Loucy (cell line): ENCODE measurements at regions not wholly inside any gene's neighbourhood (a gene's known extent, or its start where the extent isn't known, plus 50 kb on each side); places are given as distances from the start of the nearest gene placed in this dataset.

Source experiments
- H2AFZ ChIP-seq: fragments of 200-600 bp; sonication (generic); 2 replicates; pipeline ENCODE4 v1.6.0; 2016; ENCODE audit warnings: antibody characterized with exemption, mild to moderate bottlenecking, low read length, moderate library complexity
- H3F3A ChIP-seq: fragments of 200-600 bp; 2 replicates; pipeline ENCODE4 v1.6.0; 2016; ENCODE audit warnings: antibody characterized with exemption, low read depth, mild to moderate bottlenecking
- H3K27me3 ChIP-seq: fragments of 200-600 bp; sonication (generic); 2 replicates; pipeline ENCODE4 v1.6.1; 2014; ENCODE audit warnings: low read length, mild to moderate bottlenecking; ENCODE audit not compliant: insufficient read depth, poor library complexity, severe bottlenecking
- H3K36me3 ChIP-seq: fragments of 200-600 bp; sonication (generic); 2 replicates; pipeline ENCODE4 v1.6.1; 2016; ENCODE audit warnings: low read length; ENCODE audit not compliant: insufficient read depth
- H3K4me1 ChIP-seq: fragments of 200-600 bp; sonication (generic); 2 replicates; pipeline ENCODE4 v1.5.1; 2014; ENCODE audit warnings: low read length, mild to moderate bottlenecking; ENCODE audit not compliant: insufficient read depth, poor library complexity, severe bottlenecking
- H3K4me2 ChIP-seq: fragments of 200-600 bp; sonication (generic); 2 replicates; pipeline ENCODE4 v1.6.0; 2014; ENCODE audit warnings: antibody characterized with exemption, low read length, low read depth, mild to moderate bottlenecking; ENCODE audit not compliant: poor library complexity, severe bottlenecking
- H3K4me3 ChIP-seq: fragments of 200-600 bp; sonication (generic); 2 replicates; pipeline ENCODE4 v1.5.1; 2014; ENCODE audit warnings: low read length, mild to moderate bottlenecking, mixed read lengths; ENCODE audit not compliant: poor library complexity, severe bottlenecking
- H3K79me2 ChIP-seq: fragments of 200-600 bp; sonication (generic); 2 replicates; pipeline ENCODE4 v1.6.1; 2014; ENCODE audit warnings: low read length; ENCODE audit not compliant: insufficient read depth
- H3K9ac ChIP-seq: fragments of 200-600 bp; sonication (generic); 2 replicates; pipeline ENCODE4 v1.6.0; 2014; ENCODE audit warnings: mild to moderate bottlenecking, low read depth, low read length, moderate library complexity; ENCODE audit not compliant: poor library complexity, severe bottlenecking
- H3K9me2 ChIP-seq: fragments of 200-600 bp; sonication (generic); replicated peaks from 2 replicates; pipeline ENCODE4 v1.6.1; 2016; ENCODE audit warnings: low read depth, low read length, mixed read lengths
- H3K9me3 ChIP-seq: fragments of 200-600 bp; sonication (generic); 2 replicates; pipeline ENCODE4 v1.6.1; 2014; ENCODE audit warnings: mild to moderate bottlenecking, antibody characterized with exemption, low read length, low read depth; ENCODE audit not compliant: insufficient read depth
- H4K20me1 ChIP-seq: fragments of 200-600 bp; sonication (generic); 2 replicates; pipeline ENCODE4 v1.6.0; 2014; ENCODE audit warnings: antibody characterized with exemption, low read length, mild to moderate bottlenecking; ENCODE audit not compliant: insufficient read depth, poor library complexity, severe bottlenecking
- CTCF ChIP-seq: fragments of 200-600 bp; sonication (generic); conservative IDR thresholded peaks from 2 replicates; pipeline ENCODE4 v1.5.1; 2014; ENCODE audit warnings: mild to moderate bottlenecking, antibody characterized with exemption, low read length
- EZH2phosphoT487 ChIP-seq: fragments of 200-600 bp; IDR thresholded peaks from 2 replicates; pipeline ENCODE4 v1.6.1; 2018; ENCODE audit warnings: antibody characterized with exemption, mild to moderate bottlenecking, moderate library complexity, borderline replicate concordance

GRCh38 chr12:34604227-34604626 lies 581.9 kb downstream of the ALG10 start:
- no peaks in the 10 kb centered on the region for H3K36me3 ChIP-seq
- H3K9me2 ChIP-seq = no peaks in the 10 kb centered on the region
- TF ChIP-seq CTCF (no peak), EZH2phosphoT487 (no peak)
- no peaks in the 10 kb centered on the region for H3K79me2 ChIP-seq
- H3K9me3 ChIP-seq = peaks cover 10% of the 10 kb centered on the region; the same call in 1 of the 2 replicates
- no peak overlapping the region for H2AFZ ChIP-seq
- no peaks in the 10 kb centered on the region for H4K20me1 ChIP-seq
- no peak overlapping the region for H3K9ac ChIP-seq
- no peaks in the 10 kb centered on the region for H3K4me1 ChIP-seq
- no peaks in the 10 kb centered on the region for H3F3A ChIP-seq
- no peaks in the 10 kb centered on the region for H3K27me3 ChIP-seq
- H3K4me2 ChIP-seq = no peak overlapping the region
- H3K4me3 ChIP-seq = no peak overlapping the region

GRCh38 chr12:34604631-34605509 lies 582.6 kb downstream of the ALG10 start:
- Histone ChIP-seq H3K9me2 (no peaks in the 10 kb centered on the region), H3K36me3 (no peaks in the 10 kb centered on the region), H3K4me1 (no peaks in the 10 kb centered on the region), H2AFZ (no peak overlapping the region), H3K9me3 (peaks cover 10% of the 10 kb centered on the region; the same call in 1 of the 2 replicates), H3K4me2 (no peak overlapping the region), H3K4me3 (no peak overlapping the region), H3F3A (no peaks in the 10 kb centered on the region), H3K27me3 (no peaks in the 10 kb centered on the region), H4K20me1 (no peaks in the 10 kb centered on the region), H3K79me2 (no peaks in the 10 kb centered on the region), H3K9ac (no peak overlapping the region)
- TF ChIP-seq CTCF = no peak
- no peak for TF ChIP-seq EZH2phosphoT487

GRCh38 chr12:34605510-34605887 lies 583.2 kb downstream of the ALG10 start:
- H3K9ac ChIP-seq = no peak overlapping the region
- TF ChIP-seq EZH2phosphoT487 (no peak), CTCF (no peak)
- H3K4me1 ChIP-seq = no peaks in the 10 kb centered on the region
- H3K27me3 ChIP-seq = no peaks in the 10 kb centered on the region
- H3K9me2 ChIP-seq = no peaks in the 10 kb centered on the region
- H3K9me3 ChIP-seq = peaks cover 8% of the 10 kb centered on the region; the same call in 1 of the 2 replicates
- H3K4me3 ChIP-seq = no peak overlapping the region
- H2AFZ ChIP-seq = no peak overlapping the region
- no peaks in the 10 kb centered on the region for H3F3A ChIP-seq
- no peaks in the 10 kb centered on the region for H3K36me3 ChIP-seq
- no peak overlapping the region for H3K4me2 ChIP-seq
- no peaks in the 10 kb centered on the region for H4K20me1 ChIP-seq
- H3K79me2 ChIP-seq = no peaks in the 10 kb centered on the region
